HCT116 (cell line): ENCODE measurements at regions not wholly inside any gene's neighbourhood (a gene's known extent, or its start where the extent isn't known, plus 50 kb on each side); places are given as distances from the start of the nearest gene placed in this dataset.

ENCODE experiments used
- ATAC-seq: fragments of 200-7000 bp; cut with Tn5 transposase; 2 replicates; pipeline ENCODE4 v1.9.1; 2020; ENCODE audit warnings: mild to moderate bottlenecking, moderate library complexity
- BruUV-seq: library from RNA; stranded (reverse); fragments of 400-500 nt; replicated peaks from 2 replicates; lab custom pipeline; 2021; lab: Mats Ljungman, UMichigan
- CTCF ChIA-PET: fragments of 300-600 bp; sonication (Branson Sonifier 250); formaldehyde crosslinking; loops from one replicate; lab custom pipeline; 2021; ENCODE audit warnings: antibody characterized with exemption; lab: Charles Lee
- POLR2A ChIA-PET: fragments of 300-600, 350-600 bp; sonication (Branson Sonifier 250); formaldehyde crosslinking; loops from one replicate; lab custom pipeline; 2021; ENCODE audit warnings: antibody characterized with exemption; lab: Charles Lee
- RAD21 ChIA-PET, 2 experiments: fragments of 300-600 bp; sonication (Branson Sonifier 250); formaldehyde crosslinking; loops; one replicate each; lab custom pipeline; 2023; ENCODE audit warnings: low total read pairs in 2 of 2; ENCODE audit not compliant: uncharacterized antibody in 2 of 2, unreplicated experiment in 2 of 2, low non-redundant PET in 1 of 2; lab: Charles Lee
- DNase-seq: peaks from one replicate; pipeline ENCODE4 v3.0.0-alpha.2; 2010; ENCODE audit warnings: low read depth, low spot score
- H2AFZ ChIP-seq: fragments of 200-600 bp; shearing (Covaris generic), sonication (generic); 2 replicates; pipeline ENCODE4 v1.6.1; 2017; ENCODE audit warnings: low read depth, mixed run types, mixed read lengths, antibody characterized with exemption, low read length; ENCODE audit not compliant: poor library complexity, severe bottlenecking
- H3K27ac ChIP-seq: 2 replicates; pipeline ENCODE4 v1.5.1; 2012; ENCODE audit warnings: low read depth, low read length
- H3K27me3 ChIP-seq: fragments of 200-600 bp; sonication (generic); 2 replicates; pipeline ENCODE4 v1.6.1; 2016; ENCODE audit warnings: mixed run types, low read length, mixed read lengths; ENCODE audit not compliant: insufficient read depth
- H3K36me3 ChIP-seq, 2 experiments: fragments of 200-500 bp in 1 of 2; fragments of 200-600 bp in 1 of 2; sonication (Bioruptor generic) in 1 of 2; sonication (generic) in 1 of 2; 2 replicates each; pipeline versions ENCODE4 v1.5.1 to v1.6.1; 2014 to 2016; ENCODE audit warnings: low read length in 2 of 2, inconsistent platforms in 1 of 2, mixed read lengths in 1 of 2, mixed run types in 1 of 2; ENCODE audit not compliant: insufficient read depth in 2 of 2, control insufficient read depth in 1 of 2
- H3K4me1 ChIP-seq, 2 experiments: fragments of 200-600 bp in 1 of 2; sonication (generic) in 1 of 2; 2 replicates each; pipeline versions ENCODE4 v1.5.1 to v1.6.1; 2012 to 2017; ENCODE audit warnings: low read length in 2 of 2, inconsistent platforms in 1 of 2, mild to moderate bottlenecking in 1 of 2, mixed read lengths in 1 of 2, mixed run types in 1 of 2, moderate library complexity in 1 of 2; ENCODE audit not compliant: insufficient read depth in 2 of 2, control insufficient read depth in 1 of 2
- H3K4me2 ChIP-seq: fragments of 200-600 bp; sonication (generic); 2 replicates; pipeline ENCODE4 v1.6.1; 2017; ENCODE audit warnings: mixed run types, low read length, mixed read lengths
- H3K4me3 ChIP-seq, 2 experiments: fragments of 200-600 bp in 1 of 2; sonication (generic) in 1 of 2; replicated peaks in 1 of 2; 2 replicates each; pipeline ENCODE4 v1.5.1; 2011 to 2016; ENCODE audit warnings: low read length in 2 of 2, control low read depth in 1 of 2, low read depth in 1 of 2, mild to moderate bottlenecking in 1 of 2, mixed read lengths in 1 of 2, mixed run types in 1 of 2
- H3K79me2 ChIP-seq: fragments of 200-600 bp; sonication (generic); 2 replicates; pipeline ENCODE4 v1.6.1; 2017; ENCODE audit warnings: mild to moderate bottlenecking, mixed run types, low read length, moderate library complexity, mixed read lengths; ENCODE audit not compliant: insufficient read depth
- H3K9ac ChIP-seq: fragments of 200-600 bp; sonication (generic); 2 replicates; pipeline ENCODE4 v1.6.1; 2016; ENCODE audit warnings: low read length, mixed read lengths
- H3K9me2 ChIP-seq: fragments of 200-600 bp; sonication (generic), shearing (Covaris generic); 2 replicates; pipeline ENCODE4 v1.6.1; 2017; ENCODE audit warnings: mixed run types, mild to moderate bottlenecking, moderate library complexity; ENCODE audit not compliant: insufficient read depth
- H3K9me3 ChIP-seq, 2 experiments: fragments of 200-500 bp in 1 of 2; fragments of 200-600 bp in 1 of 2; sonication (Bioruptor generic) in 1 of 2; sonication (generic) in 1 of 2; 2 replicates each; pipeline ENCODE4 v1.6.1; 2014 to 2017; ENCODE audit warnings: low read length in 2 of 2, mixed read lengths in 2 of 2, inconsistent platforms in 1 of 2, low read depth in 1 of 2, mild to moderate bottlenecking in 1 of 2, mixed run types in 1 of 2, moderate library complexity in 1 of 2; ENCODE audit not compliant: control insufficient read depth in 1 of 2, insufficient read depth in 1 of 2
- H4K20me1 ChIP-seq: fragments of 200-600 bp; sonication (generic), shearing (Covaris generic); 2 replicates; pipeline ENCODE4 v1.6.1; 2017; ENCODE audit warnings: mixed run types, mild to moderate bottlenecking, moderate library complexity; ENCODE audit not compliant: insufficient read depth
- CEBPB ChIP-seq: IDR thresholded peaks from 2 replicates; pipeline ENCODE4 v1.6.1; 2012; ENCODE audit warnings: low read depth
- EGR1 ChIP-seq: IDR thresholded peaks from 2 replicates; pipeline ENCODE4 v1.6.1; 2012; ENCODE audit warnings: low read depth
- EZH2 ChIP-seq: fragments of 200-600 bp; sonication (generic); IDR thresholded peaks from 2 replicates; pipeline ENCODE4 v1.6.1; 2017; ENCODE audit warnings: antibody characterized with exemption, mixed run types
- intact Hi-C: fragments of 100-400 bp; cut with micrococcal nuclease; formaldehyde crosslinking; loops from 2 replicates; pipeline ENCODE4 v1.10.0; 2022
- TF ChIP-seq, protein P1 (sequence below), 3 experiments: fragments of 200-600 bp in 1 of 3; sonication (generic) in 1 of 3; IDR thresholded peaks in 2 of 3; conservative IDR thresholded peaks in 1 of 3; 2 replicates each; pipeline ENCODE4 v1.5.1; 2012 to 2017; ENCODE audit warnings: low read depth in 2 of 3, low read length in 2 of 3, antibody characterized with exemption in 1 of 3, borderline replicate concordance in 1 of 3, control low read depth in 1 of 3, mild to moderate bottlenecking in 1 of 3, mixed read lengths in 1 of 3, mixed run types in 1 of 3, moderate library complexity in 1 of 3; ENCODE audit not compliant: insufficient read depth in 1 of 3
- TF ChIP-seq, protein P2 (sequence below): IDR thresholded peaks from 2 replicates; pipeline ENCODE4 v1.6.1; 2011; ENCODE audit warnings: mild to moderate bottlenecking, low read length, moderate library complexity; ENCODE audit not compliant: insufficient replicate concordance; ENCODE audit errors: extremely low read depth
- TF ChIP-seq, protein P3 (sequence below): IDR thresholded peaks from 2 replicates; pipeline ENCODE4 v1.6.1; 2012; ENCODE audit warnings: low read depth

DNA sequence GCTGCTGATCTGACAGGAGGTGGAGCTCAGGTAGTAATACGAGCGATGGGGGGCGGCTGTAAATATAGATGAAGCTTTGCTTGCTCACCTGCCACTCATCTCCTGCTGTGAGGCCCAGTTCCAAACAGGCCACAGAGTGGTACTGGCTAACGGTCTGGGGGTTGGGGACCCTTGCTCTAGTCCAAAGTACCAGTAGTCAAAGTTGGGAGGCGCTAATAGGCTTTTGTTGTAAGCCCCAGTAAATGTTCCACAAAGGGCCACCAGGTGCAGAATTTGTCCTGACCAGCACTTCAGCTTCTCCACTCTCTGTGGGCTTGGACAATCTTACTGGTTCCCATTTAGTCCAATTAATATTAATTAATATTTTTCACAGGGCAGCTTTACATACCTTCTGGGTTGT is 206.6 kb downstream of the ACTR3B start:
- ChIA-PET CTCF (no interaction called here), RAD21 (no interaction called here), POLR2A (no interaction called here)
- H3K4me2 ChIP-seq, result no peak overlapping the region
- no peak overlapping the region for H2AFZ ChIP-seq
- no peaks in the 10 kb centered on the region for H3K36me3 ChIP-seq
- intact Hi-C loops, result no loop called here
- H3K27me3 ChIP-seq, result no peaks in the 10 kb centered on the region
- H3K9me3 ChIP-seq, result no peaks in the 10 kb centered on the region
- H3K4me3 ChIP-seq, result no peak overlapping the region
- no peak for ATAC-seq
- no peak overlapping the region for H3K27ac ChIP-seq
- DNase-seq, result no peak
- no TSS peak for BruUV-seq
- no peaks in the 10 kb centered on the region for H3K79me2 ChIP-seq
- no peak overlapping the region for H3K9ac ChIP-seq
- no peaks in the 10 kb centered on the region for H3K9me2 ChIP-seq
- no peaks in the 10 kb centered on the region for H3K4me1 ChIP-seq
- H4K20me1 ChIP-seq, result no peaks in the 10 kb centered on the region
- TF ChIP-seq EGR1, result no peak
- TF ChIP-seq, protein P1, sequence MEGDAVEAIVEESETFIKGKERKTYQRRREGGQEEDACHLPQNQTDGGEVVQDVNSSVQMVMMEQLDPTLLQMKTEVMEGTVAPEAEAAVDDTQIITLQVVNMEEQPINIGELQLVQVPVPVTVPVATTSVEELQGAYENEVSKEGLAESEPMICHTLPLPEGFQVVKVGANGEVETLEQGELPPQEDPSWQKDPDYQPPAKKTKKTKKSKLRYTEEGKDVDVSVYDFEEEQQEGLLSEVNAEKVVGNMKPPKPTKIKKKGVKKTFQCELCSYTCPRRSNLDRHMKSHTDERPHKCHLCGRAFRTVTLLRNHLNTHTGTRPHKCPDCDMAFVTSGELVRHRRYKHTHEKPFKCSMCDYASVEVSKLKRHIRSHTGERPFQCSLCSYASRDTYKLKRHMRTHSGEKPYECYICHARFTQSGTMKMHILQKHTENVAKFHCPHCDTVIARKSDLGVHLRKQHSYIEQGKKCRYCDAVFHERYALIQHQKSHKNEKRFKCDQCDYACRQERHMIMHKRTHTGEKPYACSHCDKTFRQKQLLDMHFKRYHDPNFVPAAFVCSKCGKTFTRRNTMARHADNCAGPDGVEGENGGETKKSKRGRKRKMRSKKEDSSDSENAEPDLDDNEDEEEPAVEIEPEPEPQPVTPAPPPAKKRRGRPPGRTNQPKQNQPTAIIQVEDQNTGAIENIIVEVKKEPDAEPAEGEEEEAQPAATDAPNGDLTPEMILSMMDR (IDR thresholded peaks at IDR 0.05 in 2 of 3, conservative IDR thresholded peaks at IDR 0.05 in 1 of 3; ENCODE audit: borderline replicate concordance in 1 of 3, insufficient read depth in 1 of 3, low read depth in 2 of 3, low read length in 2 of 3), result no peak
- TF ChIP-seq EZH2, result no peak
- TF ChIP-seq, protein P2, sequence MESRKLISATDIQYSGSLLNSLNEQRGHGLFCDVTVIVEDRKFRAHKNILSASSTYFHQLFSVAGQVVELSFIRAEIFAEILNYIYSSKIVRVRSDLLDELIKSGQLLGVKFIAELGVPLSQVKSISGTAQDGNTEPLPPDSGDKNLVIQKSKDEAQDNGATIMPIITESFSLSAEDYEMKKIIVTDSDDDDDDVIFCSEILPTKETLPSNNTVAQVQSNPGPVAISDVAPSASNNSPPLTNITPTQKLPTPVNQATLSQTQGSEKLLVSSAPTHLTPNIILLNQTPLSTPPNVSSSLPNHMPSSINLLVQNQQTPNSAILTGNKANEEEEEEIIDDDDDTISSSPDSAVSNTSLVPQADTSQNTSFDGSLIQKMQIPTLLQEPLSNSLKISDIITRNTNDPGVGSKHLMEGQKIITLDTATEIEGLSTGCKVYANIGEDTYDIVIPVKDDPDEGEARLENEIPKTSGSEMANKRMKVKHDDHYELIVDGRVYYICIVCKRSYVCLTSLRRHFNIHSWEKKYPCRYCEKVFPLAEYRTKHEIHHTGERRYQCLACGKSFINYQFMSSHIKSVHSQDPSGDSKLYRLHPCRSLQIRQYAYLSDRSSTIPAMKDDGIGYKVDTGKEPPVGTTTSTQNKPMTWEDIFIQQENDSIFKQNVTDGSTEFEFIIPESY, result no peak
- TF ChIP-seq, protein P3, sequence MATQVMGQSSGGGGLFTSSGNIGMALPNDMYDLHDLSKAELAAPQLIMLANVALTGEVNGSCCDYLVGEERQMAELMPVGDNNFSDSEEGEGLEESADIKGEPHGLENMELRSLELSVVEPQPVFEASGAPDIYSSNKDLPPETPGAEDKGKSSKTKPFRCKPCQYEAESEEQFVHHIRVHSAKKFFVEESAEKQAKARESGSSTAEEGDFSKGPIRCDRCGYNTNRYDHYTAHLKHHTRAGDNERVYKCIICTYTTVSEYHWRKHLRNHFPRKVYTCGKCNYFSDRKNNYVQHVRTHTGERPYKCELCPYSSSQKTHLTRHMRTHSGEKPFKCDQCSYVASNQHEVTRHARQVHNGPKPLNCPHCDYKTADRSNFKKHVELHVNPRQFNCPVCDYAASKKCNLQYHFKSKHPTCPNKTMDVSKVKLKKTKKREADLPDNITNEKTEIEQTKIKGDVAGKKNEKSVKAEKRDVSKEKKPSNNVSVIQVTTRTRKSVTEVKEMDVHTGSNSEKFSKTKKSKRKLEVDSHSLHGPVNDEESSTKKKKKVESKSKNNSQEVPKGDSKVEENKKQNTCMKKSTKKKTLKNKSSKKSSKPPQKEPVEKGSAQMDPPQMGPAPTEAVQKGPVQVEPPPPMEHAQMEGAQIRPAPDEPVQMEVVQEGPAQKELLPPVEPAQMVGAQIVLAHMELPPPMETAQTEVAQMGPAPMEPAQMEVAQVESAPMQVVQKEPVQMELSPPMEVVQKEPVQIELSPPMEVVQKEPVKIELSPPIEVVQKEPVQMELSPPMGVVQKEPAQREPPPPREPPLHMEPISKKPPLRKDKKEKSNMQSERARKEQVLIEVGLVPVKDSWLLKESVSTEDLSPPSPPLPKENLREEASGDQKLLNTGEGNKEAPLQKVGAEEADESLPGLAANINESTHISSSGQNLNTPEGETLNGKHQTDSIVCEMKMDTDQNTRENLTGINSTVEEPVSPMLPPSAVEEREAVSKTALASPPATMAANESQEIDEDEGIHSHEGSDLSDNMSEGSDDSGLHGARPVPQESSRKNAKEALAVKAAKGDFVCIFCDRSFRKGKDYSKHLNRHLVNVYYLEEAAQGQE, result no peak
- no peak for TF ChIP-seq CEBPB
